ENCODE measurements at regions not wholly inside any gene's neighbourhood (a gene's known extent, or its start where the extent isn't known, plus 50 kb on each side); places are given as distances from the start of the nearest gene placed in this dataset.

DNA sequence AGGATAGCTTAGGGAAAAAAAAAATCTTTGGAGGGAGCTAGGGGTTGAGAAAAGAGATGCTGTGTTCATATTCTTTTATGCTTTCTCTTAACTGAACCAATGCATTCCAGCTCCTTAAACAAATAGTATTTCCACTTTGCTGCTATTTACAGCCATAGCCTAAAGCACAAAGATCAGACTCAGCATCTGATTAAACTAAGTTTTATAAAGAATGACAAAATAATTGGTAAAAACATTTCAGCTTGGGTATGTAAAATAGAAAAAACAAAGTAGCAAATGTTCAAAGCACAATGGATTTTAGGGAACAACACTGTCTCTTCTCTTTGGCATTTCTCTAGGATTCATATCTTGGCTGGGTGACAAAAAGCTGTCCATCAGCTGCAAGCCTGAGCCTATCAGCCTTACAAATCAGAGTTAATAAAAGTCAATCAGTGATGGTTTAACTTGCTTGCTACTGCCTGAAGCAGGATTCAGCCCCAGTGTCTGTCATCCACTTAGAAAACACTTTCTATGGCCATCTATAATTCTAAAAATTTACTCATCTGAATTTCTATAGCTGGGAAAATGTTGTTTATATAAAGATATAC lies 232.1 kb upstream of the CDIN1 start:
- TF ChIP-seq CTCF (IDR thresholded peaks at IDR 0.05) = no peak
- TF ChIP-seq POLR2A (IDR thresholded peaks at IDR 0.05) = no peak
